Kidney epithelial cell (primary cell): ENCODE measurements at regions not wholly inside any gene's neighbourhood (a gene's known extent, or its start where the extent isn't known, plus 50 kb on each side); places are given as distances from the start of the nearest gene placed in this dataset.

Source experiments
- DNase-seq: peaks from one replicate; pipeline ENCODE4 v3.0.0-alpha.2; 2010; ENCODE audit warnings: low read depth
- H3K27me3 ChIP-seq: 2 replicates; pipeline ENCODE4 v1.6.0; 2011; ENCODE audit warnings: low read length; ENCODE audit not compliant: control insufficient read depth, insufficient read depth
- H3K36me3 ChIP-seq: 2 replicates; pipeline ENCODE4 v1.5.1; 2011; ENCODE audit warnings: low read length; ENCODE audit not compliant: control insufficient read depth, insufficient read depth
- H3K4me3 ChIP-seq: 2 replicates; pipeline ENCODE4 v1.5.1; 2011; ENCODE audit warnings: low read depth, mild to moderate bottlenecking, control low read depth, low read length
- CTCF ChIP-seq: IDR thresholded peaks from 2 replicates; pipeline ENCODE4 v1.5.1; 2011; ENCODE audit warnings: mild to moderate bottlenecking, moderate library complexity, low read length, control low read depth, inconsistent platforms; ENCODE audit not compliant: insufficient read depth, poor library complexity, severe bottlenecking

DNA sequence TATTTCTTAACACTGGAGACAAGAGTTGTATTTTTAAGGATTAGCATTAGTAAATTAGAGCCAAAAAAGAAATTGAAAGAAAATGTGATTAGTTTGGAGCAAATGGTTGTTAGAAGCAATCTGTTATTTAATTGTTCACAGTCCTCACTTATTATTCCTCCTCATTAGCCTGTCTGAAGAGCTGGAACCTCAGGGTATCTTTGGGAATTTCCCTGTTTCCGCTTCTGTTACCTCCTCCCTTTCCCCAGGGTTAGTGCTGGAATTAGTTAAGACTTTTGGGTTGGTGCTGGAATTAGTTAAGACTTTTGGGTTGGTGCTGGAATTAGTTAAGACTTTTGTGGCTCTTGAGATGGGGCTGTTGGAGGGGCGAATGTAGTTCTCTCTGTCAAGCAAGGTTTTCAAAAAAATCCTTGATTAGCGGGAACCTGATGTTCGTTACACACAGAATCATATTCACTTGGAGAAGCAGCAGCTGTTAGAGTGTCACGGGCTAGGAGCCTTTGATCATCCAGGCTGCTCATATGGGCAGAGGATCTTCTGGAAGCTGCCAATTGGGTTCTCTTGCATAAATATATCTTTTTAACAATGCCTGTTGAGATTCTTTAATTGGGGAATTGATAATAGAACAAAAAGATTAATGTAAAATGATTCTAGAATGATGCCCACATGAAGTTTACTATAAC lies 251.0 kb upstream of the NPSR1 start:
- no peak for TF ChIP-seq CTCF
- H3K36me3 ChIP-seq, result no peaks in the 10 kb centered on the region

DNA sequence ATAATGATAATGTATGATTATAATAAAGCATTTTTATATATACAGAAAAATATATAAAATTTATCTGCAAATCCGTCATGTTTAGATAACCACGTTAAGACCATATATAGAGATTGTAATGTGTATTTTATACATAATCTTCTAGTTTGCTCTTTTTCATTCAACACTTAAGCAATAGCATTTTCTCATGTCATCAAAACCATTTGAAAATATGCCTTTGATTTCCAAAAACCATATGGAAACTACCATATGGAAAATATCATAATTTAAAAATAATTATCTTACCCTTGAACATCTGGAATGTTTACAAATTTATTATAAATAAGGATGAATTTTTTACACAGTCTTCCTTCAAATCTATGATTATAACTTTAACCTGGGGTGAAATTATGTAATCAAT lies 250.4 kb upstream of the NPSR1 start:
- Histone ChIP-seq H3K27me3 (no peaks in the 10 kb centered on the region), H3K36me3 (no peaks in the 10 kb centered on the region), H3K4me3 (no peak overlapping the region)
- DNase-seq, result no peak
- TF ChIP-seq CTCF, result no peak

More for the DNA sequence above, 251.0 kb upstream of the NPSR1 start:
- Histone ChIP-seq H3K4me3 (no peak overlapping the region), H3K27me3 (no peaks in the 10 kb centered on the region)
- DNase-seq, result no peak

- H3K4me3 ChIP-seq, result no peak overlapping the region
- H3K27me3 ChIP-seq, result no peaks in the 10 kb centered on the region
- DNase-seq, result no peak
- no peak for TF ChIP-seq CTCF
- no peaks in the 10 kb centered on the region for H3K36me3 ChIP-seq
Observed at GRCh38 chr7:34417781-34418180, 240.2 kb upstream of the NPSR1 start.

GRCh38 chr7:34421526-34421925 lies 236.5 kb upstream of the NPSR1 start:
- no peak for DNase-seq
- H3K4me3 ChIP-seq, result no peak overlapping the region
- TF ChIP-seq CTCF, result no peak

DNA sequence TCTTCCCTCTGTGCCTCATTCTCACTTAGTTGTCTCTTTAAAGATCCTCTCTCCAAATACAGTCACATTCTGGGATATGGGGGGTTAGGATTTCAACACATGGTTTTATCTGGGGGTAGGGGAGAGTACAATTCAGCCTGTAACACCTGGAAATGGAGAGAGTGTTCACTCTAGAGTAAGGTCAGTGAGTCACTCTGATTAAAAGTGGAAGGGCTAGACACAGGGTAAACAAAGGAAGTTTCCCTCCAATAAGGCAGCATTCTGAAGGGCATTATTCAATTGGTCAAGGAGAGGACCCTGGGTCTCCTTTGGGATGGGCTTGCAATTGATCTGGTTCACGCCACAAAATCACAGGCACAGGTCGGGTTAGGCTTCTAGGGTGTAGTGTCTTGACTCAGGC lies 232.8 kb upstream of the NPSR1 start:
- no peaks in the 10 kb centered on the region for H3K36me3 ChIP-seq
- no peak for TF ChIP-seq CTCF
- H3K27me3 ChIP-seq, result no peaks in the 10 kb centered on the region
- DNase-seq, result no peak
- H3K4me3 ChIP-seq, result no peak overlapping the region

More at GRCh38 chr7:34421526-34421925, 236.5 kb upstream of the NPSR1 start:
- Histone ChIP-seq H3K36me3 (no peaks in the 10 kb centered on the region), H3K27me3 (no peaks in the 10 kb centered on the region)
